NCI-H460 (cell line): ENCODE measurements at regions not wholly inside any gene's neighbourhood (a gene's known extent, or its start where the extent isn't known, plus 50 kb on each side); places are given as distances from the start of the nearest gene placed in this dataset.

Source experiments
- DNase-seq: peaks from one replicate; pipeline ENCODE4 v3.0.0-alpha.2; 2016; ENCODE audit warnings: low read depth; ENCODE audit errors: extremely low read depth

GRCh38 chr5:125722550-125722949 is 700.7 kb upstream of the GRAMD2B start:
- DNase-seq, result no peak

GRCh38 chr5:125725691-125726090 is 697.5 kb upstream of the GRAMD2B start:
- no peak for DNase-seq

GRCh38 chr5:125743939-125744338 is 679.3 kb upstream of the GRAMD2B start:
- no peak for DNase-seq

- DNase-seq, result no peak
Measured at GRCh38 chr5:125746917-125747316, 676.3 kb upstream of the GRAMD2B start.

GRCh38 chr5:125750147-125750860 is 672.9 kb upstream of the GRAMD2B start:
- no peak for DNase-seq

GRCh38 chr5:125750861-125751186 is 672.4 kb upstream of the GRAMD2B start:
- DNase-seq, result no peak

GRCh38 chr5:125756456-125756855 is 666.8 kb upstream of the GRAMD2B start:
- DNase-seq, result no peak

- no peak for DNase-seq
Measured at GRCh38 chr5:125766706-125767105, 656.5 kb upstream of the GRAMD2B start.

- DNase-seq, result no peak
Measured at GRCh38 chr5:125775896-125776295, 647.3 kb upstream of the GRAMD2B start.

GRCh38 chr5:125776656-125777139 is 646.5 kb upstream of the GRAMD2B start:
- DNase-seq, result no peak

GRCh38 chr5:125778791-125779190 is 644.4 kb upstream of the GRAMD2B start:
- no peak for DNase-seq

- no peak for DNase-seq
Measured at GRCh38 chr5:125785407-125785806, 637.8 kb upstream of the GRAMD2B start.

GRCh38 chr5:125786021-125786420 is 637.2 kb upstream of the GRAMD2B start:
- no peak for DNase-seq

GRCh38 chr5:125793470-125793869 is 629.7 kb upstream of the GRAMD2B start:
- DNase-seq, result no peak

GRCh38 chr5:125794922-125795321 is 628.3 kb upstream of the GRAMD2B start:
- DNase-seq, result no peak

- peak; percentile 34 for DNase-seq
Measured at GRCh38 chr5:125798307-125798706, 624.9 kb upstream of the GRAMD2B start.

GRCh38 chr5:125812651-125813050 is 610.6 kb upstream of the GRAMD2B start:
- DNase-seq, result no peak

- no peak for DNase-seq
Measured at GRCh38 chr5:125813221-125813974, 609.8 kb upstream of the GRAMD2B start.

GRCh38 chr5:125814119-125814518 is 609.1 kb upstream of the GRAMD2B start:
- no peak for DNase-seq

GRCh38 chr5:125823572-125823971 is 599.6 kb upstream of the GRAMD2B start:
- no peak for DNase-seq

- DNase-seq, result no peak
Measured at GRCh38 chr5:125826214-125826613, 597.0 kb upstream of the GRAMD2B start.

GRCh38 chr5:125829349-125829748 is 593.9 kb upstream of the GRAMD2B start:
- DNase-seq, result no peak
